CD8-positive, alpha-beta memory T cell (primary cell): ENCODE measurements at regions not wholly inside any gene's neighbourhood (a gene's known extent, or its start where the extent isn't known, plus 50 kb on each side); places are given as distances from the start of the nearest gene placed in this dataset.
"Not testable (repeated sequence)": the region's sequence is repeated elsewhere in the genome, so short reads cannot be mapped to it uniquely, and the experiment has no call there.

Experiments used
- CTCF ChIA-PET: fragments of 350-600 bp; sonication (Branson Sonifier 250); formaldehyde crosslinking; loops from one replicate; lab custom pipeline; 2021; ENCODE audit warnings: antibody characterized with exemption; lab: Charles Lee
- POLR2A ChIA-PET: fragments of 350-600 bp; sonication (Branson Sonifier 250); formaldehyde crosslinking; loops from one replicate; lab custom pipeline; 2021; ENCODE audit warnings: antibody characterized with exemption; lab: Charles Lee
- DNase-seq, 5 donors: peaks; one replicate each; pipeline versions ENCODE4 v3.0.0 to v3.0.0-alpha.2; 2020 to 2022; ENCODE audit warnings: mixed read lengths in 1 of 5
- H3K27ac ChIP-seq: one replicate; pipeline ENCODE4 v1.7.0; 2013; ENCODE audit warnings: low read depth, mild to moderate bottlenecking, low read length, moderate library complexity
- H3K27me3 ChIP-seq: 2 replicates; pipeline ENCODE4 v1.7.0; 2013; ENCODE audit warnings: low read length, mild to moderate bottlenecking; ENCODE audit not compliant: insufficient read depth, poor library complexity, severe bottlenecking
- H3K36me3 ChIP-seq: 2 replicates; pipeline ENCODE4 v1.7.0; 2013; ENCODE audit warnings: mild to moderate bottlenecking, low read length, moderate library complexity; ENCODE audit not compliant: insufficient read depth
- H3K4me1 ChIP-seq: 2 replicates; pipeline ENCODE4 v1.7.0; 2013; ENCODE audit warnings: mild to moderate bottlenecking, low read length, moderate library complexity; ENCODE audit not compliant: insufficient read depth
- H3K4me3 ChIP-seq: 2 replicates; pipeline ENCODE4 v1.7.0; 2013; ENCODE audit warnings: mild to moderate bottlenecking, low read length
- H3K9me3 ChIP-seq: 2 replicates; pipeline ENCODE4 v1.7.0; 2013; ENCODE audit warnings: mild to moderate bottlenecking, low read length
- H3K27ac Mint-ChIP-seq, 8 donors: one replicate each; pipeline ENCODE4 v1.8.0; 2020 to 2021; ENCODE audit warnings: mixed read lengths in 8 of 8, mild to moderate bottlenecking in 6 of 8, inconsistent platforms in 3 of 8, moderate library complexity in 3 of 8
- H3K27me3 Mint-ChIP-seq, 2 donors: one replicate each; pipeline ENCODE4 v1.8.0; 2020 to 2021; ENCODE audit warnings: mixed read lengths in 2 of 2, mild to moderate bottlenecking in 1 of 2, moderate library complexity in 1 of 2
- H3K36me3 Mint-ChIP-seq, 3 donors: one replicate each; pipeline ENCODE4 v1.8.0; 2020 to 2021; ENCODE audit warnings: mixed read lengths in 3 of 3, inconsistent platforms in 1 of 3, mild to moderate bottlenecking in 1 of 3
- H3K4me1 Mint-ChIP-seq, 3 donors: one replicate each; pipeline ENCODE4 v1.8.0; 2020 to 2021; ENCODE audit warnings: mixed read lengths in 3 of 3, inconsistent platforms in 1 of 3, mild to moderate bottlenecking in 1 of 3
- H3K4me3 Mint-ChIP-seq, 7 donors: one replicate each; pipeline ENCODE4 v1.8.0; 2020 to 2021; ENCODE audit warnings: mixed read lengths in 7 of 7, mild to moderate bottlenecking in 6 of 7, moderate library complexity in 4 of 7, inconsistent platforms in 2 of 7
- H3K9me3 Mint-ChIP-seq, 5 donors: one replicate each; pipeline ENCODE4 v1.8.0; 2020 to 2022; ENCODE audit warnings: mixed read lengths in 5 of 5, mild to moderate bottlenecking in 3 of 5, moderate library complexity in 2 of 5, inconsistent platforms in 1 of 5

DNA sequence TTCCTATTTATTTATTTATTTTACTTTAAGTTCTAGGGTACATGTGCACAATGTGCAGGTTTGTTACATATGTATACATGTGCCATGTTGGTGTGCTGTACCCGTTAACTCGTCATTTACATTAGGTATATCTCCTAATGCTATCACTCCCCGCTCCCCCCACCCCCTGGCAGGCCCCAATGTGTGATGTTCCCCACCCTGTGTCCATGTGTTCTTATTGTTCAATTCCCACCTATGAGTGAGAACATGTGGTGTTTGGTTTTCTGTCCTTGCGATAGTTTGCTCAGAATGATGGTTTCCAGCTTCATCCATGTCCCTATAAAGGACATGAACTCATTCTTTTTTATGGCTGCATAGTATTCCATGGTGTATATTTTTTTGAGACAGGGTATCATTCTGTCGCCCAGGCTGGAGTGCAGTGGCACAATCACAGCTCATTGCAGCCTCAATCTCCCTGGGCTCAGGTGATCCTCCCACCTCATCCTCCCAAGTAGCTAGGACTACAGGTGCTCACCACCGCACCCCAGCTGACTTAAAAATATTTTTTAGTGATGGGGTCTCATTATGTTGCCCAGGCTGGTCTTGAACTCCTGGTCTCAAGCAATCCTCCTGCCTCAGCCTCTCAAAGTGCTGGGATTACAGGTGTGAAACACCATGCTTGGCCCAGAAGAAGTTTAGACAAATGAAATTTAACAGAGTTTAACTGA lies 140.6 kb downstream of the NPIPB5 start:
- POLR2A ChIA-PET, H3K4me1 ChIP-seq, H3K36me3 ChIP-seq, H3K4me3 Mint-ChIP-seq, CTCF ChIA-PET, H3K4me1 Mint-ChIP-seq, H3K9me3 Mint-ChIP-seq, H3K9me3 ChIP-seq, H3K4me3 ChIP-seq, H3K27ac ChIP-seq, H3K27ac Mint-ChIP-seq, DNase-seq, H3K36me3 Mint-ChIP-seq: not testable (repeated sequence)
- H3K27me3 ChIP-seq = peaks cover 12% of the 10 kb centered on the region
- peaks cover 8 to 47% of the 10 kb centered on the region in 2 donors for H3K27me3 Mint-ChIP-seq

DNA sequence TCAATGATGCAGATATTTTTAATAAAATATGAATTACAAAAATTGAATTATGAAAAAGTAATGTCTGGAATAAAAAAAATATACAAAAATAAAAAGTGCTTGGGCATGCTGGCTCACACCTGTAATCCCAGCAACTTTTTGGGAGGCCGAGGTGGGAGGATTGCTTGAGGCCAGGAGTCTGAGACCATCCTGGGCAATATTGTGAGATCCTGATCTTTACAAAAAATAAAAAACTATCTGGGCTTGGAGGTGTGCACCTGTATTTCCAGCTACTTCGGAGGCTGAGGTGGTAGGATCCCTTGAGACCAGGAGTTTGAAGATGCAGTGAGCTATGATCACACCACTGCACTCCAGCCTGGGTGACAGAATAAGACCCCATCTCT lies 141.8 kb downstream of the NPIPB5 start:
- H3K9me3 Mint-ChIP-seq = peaks cover 0 to 2% (median 0%) of the 10 kb centered on the region in 5 donors
- no peak for DNase-seq
- Histone ChIP-seq H3K27me3 (peaks cover 12% of the 10 kb centered on the region), H3K4me3 (no peak overlapping the region), H3K4me1 (no peaks in the 10 kb centered on the region), H3K36me3 (no peaks in the 10 kb centered on the region), H3K9me3 (no peaks in the 10 kb centered on the region), H3K27ac (no peak overlapping the region)
- POLR2A ChIA-PET = no interaction called here
- H3K36me3 Mint-ChIP-seq = no peaks in the 10 kb centered on the region
- H3K4me1 Mint-ChIP-seq = no peaks in the 10 kb centered on the region
- H3K4me3 Mint-ChIP-seq = no peak overlapping the region
- CTCF ChIA-PET = no interaction called here
- peaks cover 8 to 47% of the 10 kb centered on the region in 2 donors for H3K27me3 Mint-ChIP-seq
- no peak overlapping the region for H3K27ac Mint-ChIP-seq

DNA sequence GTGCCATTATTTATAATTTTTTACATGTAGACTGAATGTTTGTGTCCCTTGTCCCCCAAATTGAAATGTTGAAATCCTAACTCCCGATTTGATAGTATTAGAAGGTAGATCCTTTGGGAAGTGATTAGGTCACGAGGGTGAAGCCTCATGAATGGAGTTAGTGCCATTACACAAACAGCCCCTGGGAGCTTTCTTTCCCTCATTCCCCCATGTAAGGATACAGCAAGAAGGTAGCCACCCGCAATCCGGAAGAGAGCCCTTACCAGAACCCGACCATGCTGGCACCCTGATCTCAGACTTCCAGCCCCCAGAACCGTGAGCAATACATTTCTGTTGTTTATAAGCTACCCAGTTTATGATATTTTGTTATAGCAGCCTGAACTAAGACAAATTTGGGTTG lies 143.2 kb downstream of the NPIPB5 start:
- H3K27me3 ChIP-seq = peaks cover 12% of the 10 kb centered on the region
- DNase-seq = no peak
- no peak overlapping the region for H3K27ac ChIP-seq
- H3K4me3 ChIP-seq = no peak overlapping the region
- peaks cover 10 to 50% of the 10 kb centered on the region in 2 donors for H3K27me3 Mint-ChIP-seq
- no peaks in the 10 kb centered on the region for H3K9me3 ChIP-seq
- H3K4me1 Mint-ChIP-seq = no peaks in the 10 kb centered on the region
- no peaks in the 10 kb centered on the region for H3K4me1 ChIP-seq
- H3K36me3 Mint-ChIP-seq = no peaks in the 10 kb centered on the region
- CTCF ChIA-PET = interaction anchor here (1.2 kb wide), 1 partner anchor 12 kb away, joined by 3 read pairs; no protein-coding TSS in a partner anchor
- no peaks in the 10 kb centered on the region for H3K36me3 ChIP-seq
- H3K27ac Mint-ChIP-seq = no peak overlapping the region
- POLR2A ChIA-PET = no interaction called here
- no peak overlapping the region for H3K4me3 Mint-ChIP-seq
- H3K9me3 Mint-ChIP-seq = peaks cover 0 to 2% (median 0%) of the 10 kb centered on the region in 5 donors

DNA sequence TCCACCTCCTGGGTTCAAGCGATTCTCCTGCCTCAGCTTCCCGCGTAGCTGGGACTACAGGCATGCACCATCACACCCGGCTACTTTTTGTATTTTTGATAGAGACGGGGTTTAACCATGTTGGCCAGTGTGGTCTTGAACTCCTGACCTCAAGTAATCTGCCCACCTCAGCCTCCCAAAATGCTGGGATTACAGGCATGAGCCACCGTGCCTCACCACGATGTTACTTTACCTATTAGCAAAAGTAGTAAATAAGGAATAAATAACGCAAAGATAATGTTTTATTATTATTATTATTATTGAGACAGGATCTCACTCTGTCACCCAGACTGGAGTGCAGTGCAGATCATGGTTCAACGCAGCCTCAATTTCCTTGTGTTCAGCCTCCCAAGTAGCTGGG lies 145.9 kb downstream of the NPIPB5 start:
- H3K27ac Mint-ChIP-seq, H3K4me3 Mint-ChIP-seq, DNase-seq, H3K9me3 ChIP-seq, H3K4me1 ChIP-seq, H3K27me3 ChIP-seq, POLR2A ChIA-PET, H3K36me3 Mint-ChIP-seq, H3K9me3 Mint-ChIP-seq, H3K4me1 Mint-ChIP-seq, H3K36me3 ChIP-seq, H3K4me3 ChIP-seq, H3K27ac ChIP-seq: not testable (repeated sequence)
- CTCF ChIA-PET = interaction anchor here (1.3 kb wide), 1 partner anchor 10 kb away, joined by 3 read pairs; no protein-coding TSS in a partner anchor
- H3K27me3 Mint-ChIP-seq = peaks cover 10 to 40% of the 10 kb centered on the region in 2 donors

DNA sequence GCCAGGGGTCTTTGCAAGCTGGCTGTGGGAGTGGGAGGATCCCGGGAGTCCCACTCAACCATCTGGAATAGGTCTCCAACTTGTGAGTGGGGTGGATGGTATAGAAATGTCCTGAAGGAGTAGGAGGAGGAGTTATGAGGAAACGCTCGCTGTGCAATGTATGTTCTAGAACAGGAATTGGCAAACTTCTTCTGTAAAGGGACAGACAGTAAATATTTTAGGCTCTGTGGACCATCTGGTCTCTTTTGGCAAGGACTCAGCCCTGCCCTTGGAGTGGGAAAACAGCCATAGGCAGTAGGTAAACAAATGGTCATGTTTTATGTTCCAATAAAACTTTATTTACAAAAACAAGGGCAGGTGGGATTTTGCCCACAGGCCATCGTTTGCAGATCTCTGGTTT lies 149.2 kb downstream of the NPIPB5 start:
- Mint-ChIP-seq H3K9me3 (peaks cover 0 to 2% (median 0%) of the 10 kb centered on the region in 5 donors), H3K4me1 (no peaks in the 10 kb centered on the region), H3K27me3 (peaks cover 7 to 16% of the 10 kb centered on the region in 2 donors), H3K36me3 (no peaks in the 10 kb centered on the region), H3K27ac (no peak overlapping the region), H3K4me3 (no peak overlapping the region)
- no peak for DNase-seq
- no peaks in the 10 kb centered on the region for H3K27me3 ChIP-seq
- H3K27ac ChIP-seq = no peak overlapping the region
- ChIA-PET POLR2A (no interaction called here), CTCF (no interaction called here)
- H3K4me1 ChIP-seq = no peaks in the 10 kb centered on the region
- H3K4me3 ChIP-seq = no peak overlapping the region
- no peaks in the 10 kb centered on the region for H3K9me3 ChIP-seq
- H3K36me3 ChIP-seq = no peaks in the 10 kb centered on the region

DNA sequence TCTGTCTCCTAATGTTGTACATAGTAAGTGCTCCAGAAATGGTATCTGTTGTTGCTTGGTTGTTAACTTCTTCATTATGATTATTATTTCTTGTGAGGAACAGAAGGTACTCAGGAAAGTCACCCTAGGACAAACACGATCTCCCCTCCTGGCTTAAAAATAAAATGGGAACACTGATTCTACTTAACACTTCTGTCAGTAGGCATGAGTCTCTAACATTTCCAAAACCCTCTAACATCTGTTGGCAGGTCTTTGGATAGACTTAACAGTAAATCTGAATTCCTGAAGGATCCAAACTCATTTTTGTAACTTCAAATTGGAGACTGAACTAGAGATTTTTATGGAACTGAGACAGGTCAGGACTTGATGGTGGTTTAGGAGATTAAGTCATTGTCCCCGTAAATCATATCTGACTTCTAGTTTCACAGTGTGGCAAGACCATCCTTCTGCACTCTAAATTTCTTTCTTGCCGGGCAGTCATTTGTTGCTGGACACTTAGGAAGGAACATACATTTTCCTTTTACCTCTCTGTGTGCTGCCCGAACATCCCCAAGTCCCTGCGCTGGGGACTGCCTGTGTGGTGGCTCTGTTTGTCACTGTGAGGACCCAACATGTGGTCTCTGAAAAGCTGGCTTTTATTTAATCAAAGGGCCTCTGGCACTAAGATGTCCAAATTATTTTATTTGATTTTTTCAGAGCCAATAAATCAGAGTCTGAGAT lies 149.9 kb downstream of the NPIPB5 start:
- Histone ChIP-seq H3K4me3 (no peak overlapping the region), H3K4me1 (no peaks in the 10 kb centered on the region), H3K36me3 (no peaks in the 10 kb centered on the region), H3K27me3 (no peaks in the 10 kb centered on the region), H3K9me3 (no peaks in the 10 kb centered on the region), H3K27ac (no peak overlapping the region)
- H3K27ac Mint-ChIP-seq = no peak overlapping the region
- H3K9me3 Mint-ChIP-seq = peaks cover 0 to 2% (median 0%) of the 10 kb centered on the region in 5 donors
- H3K4me3 Mint-ChIP-seq = no peak overlapping the region
- H3K36me3 Mint-ChIP-seq = no peaks in the 10 kb centered on the region
- no peaks in the 10 kb centered on the region for H3K4me1 Mint-ChIP-seq
- ChIA-PET CTCF (no interaction called here), POLR2A (no interaction called here)
- peaks cover 7 to 9% of the 10 kb centered on the region in 2 donors for H3K27me3 Mint-ChIP-seq
- no peak for DNase-seq

DNA sequence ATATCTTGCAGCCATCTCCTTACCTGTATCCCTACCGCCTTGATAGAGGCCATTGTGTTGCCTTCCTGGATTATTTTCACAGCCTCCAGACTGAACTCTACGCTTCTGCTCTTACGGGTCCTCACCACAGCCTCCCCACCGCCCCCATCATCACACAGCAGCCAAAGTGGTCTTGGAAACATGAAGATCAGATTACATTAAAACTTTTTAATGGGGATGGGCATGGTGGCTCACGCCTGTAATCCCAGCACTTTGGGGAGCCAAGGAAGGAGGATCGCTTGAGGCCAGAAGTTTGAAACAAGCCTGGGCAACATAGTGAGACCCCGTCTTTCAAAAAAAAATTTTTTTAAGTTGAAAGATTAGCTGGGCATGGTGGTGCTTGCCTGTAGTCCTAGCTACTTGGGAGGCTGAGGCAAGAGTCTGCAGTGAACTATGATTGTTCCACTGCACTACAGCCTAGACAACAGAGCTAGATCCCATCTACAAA lies 150.5 kb downstream of the NPIPB5 start:
- H3K27me3 ChIP-seq = no peaks in the 10 kb centered on the region

DNA sequence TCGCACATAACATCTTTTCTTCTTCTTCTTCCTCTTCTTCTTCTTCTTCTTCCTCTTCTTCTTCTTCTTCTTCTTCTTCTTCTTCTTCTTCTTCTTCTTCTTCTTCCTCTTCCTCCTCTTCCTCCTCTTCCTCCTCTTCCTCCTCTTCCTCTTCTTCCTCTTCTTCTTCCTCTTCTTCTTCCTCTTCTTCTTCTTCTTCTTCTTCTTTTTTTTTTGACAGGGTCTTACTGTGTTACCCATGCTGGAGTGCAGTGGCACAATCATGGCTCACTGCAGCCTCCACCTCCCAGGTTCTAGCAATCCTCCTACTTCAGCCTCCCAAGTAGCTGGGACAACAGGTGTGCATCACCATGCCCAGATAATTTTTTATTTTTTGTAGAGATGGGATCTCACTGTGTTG lies 151.0 kb upstream of the HS3ST2 start:
- CTCF ChIA-PET = interaction anchor here (1.7 kb wide), 1 partner anchor 13 kb away, joined by 3 read pairs; no protein-coding TSS in a partner anchor
- H3K9me3 Mint-ChIP-seq, H3K36me3 Mint-ChIP-seq, H3K27me3 ChIP-seq, H3K4me1 Mint-ChIP-seq, H3K9me3 ChIP-seq, H3K27ac Mint-ChIP-seq, H3K4me3 Mint-ChIP-seq, H3K27ac ChIP-seq, H3K36me3 ChIP-seq, DNase-seq, H3K4me3 ChIP-seq, H3K4me1 ChIP-seq, H3K27me3 Mint-ChIP-seq, POLR2A ChIA-PET: not testable (repeated sequence)

More for the DNA sequence above, 150.5 kb downstream of the NPIPB5 start:
- H3K27me3 Mint-ChIP-seq = peaks cover 3 to 6% of the 10 kb centered on the region in 2 donors
- no peaks in the 10 kb centered on the region for H3K36me3 ChIP-seq
- H3K4me1 ChIP-seq = no peaks in the 10 kb centered on the region
- no peak for DNase-seq
- no peak overlapping the region for H3K4me3 ChIP-seq
- H3K4me1 Mint-ChIP-seq = no peaks in the 10 kb centered on the region
- H3K27ac ChIP-seq = no peak overlapping the region
- peaks cover 0 to 2% (median 0%) of the 10 kb centered on the region in 5 donors for H3K9me3 Mint-ChIP-seq
- ChIA-PET POLR2A (no interaction called here), CTCF (no interaction called here)
- no peak overlapping the region for H3K4me3 Mint-ChIP-seq
- no peak overlapping the region for H3K27ac Mint-ChIP-seq
- H3K36me3 Mint-ChIP-seq = no peaks in the 10 kb centered on the region
- H3K9me3 ChIP-seq = no peaks in the 10 kb centered on the region
